HuH-7.5 (cell line): ENCODE measurements at regions not wholly inside any gene's neighbourhood (a gene's known extent, or its start where the extent isn't known, plus 50 kb on each side); places are given as distances from the start of the nearest gene placed in this dataset.

Source experiments
- DNase-seq: peaks from one replicate; pipeline ENCODE4 v3.0.0; 2011; ENCODE audit warnings: low spot score

GRCh38 chr4:31106419-31106818 lies 386.2 kb downstream of the PCDH7 start:
- no peak for DNase-seq

DNA sequence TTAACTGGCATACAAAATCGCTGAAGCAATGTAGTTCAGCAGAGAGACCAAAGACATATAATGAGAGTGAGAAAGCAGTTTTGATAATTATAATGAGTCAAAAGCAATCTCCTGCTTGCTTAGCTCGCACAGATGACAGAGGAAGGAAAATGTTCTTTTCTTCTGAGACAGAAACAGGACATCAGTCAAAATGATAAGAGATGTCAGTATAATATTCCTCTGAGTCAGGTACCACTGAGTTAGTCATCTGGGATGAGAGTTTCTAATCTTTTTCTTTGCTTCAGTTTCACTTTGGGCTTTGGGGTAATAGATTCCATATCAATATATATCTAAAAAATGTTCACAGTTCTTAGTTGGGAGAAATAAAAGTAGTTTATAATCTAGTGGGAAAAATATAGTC lies 387.2 kb downstream of the PCDH7 start:
- no peak for DNase-seq

- no peak for DNase-seq
Observed at GRCh38 chr4:31108762-31109161, 388.6 kb downstream of the PCDH7 start.

DNA sequence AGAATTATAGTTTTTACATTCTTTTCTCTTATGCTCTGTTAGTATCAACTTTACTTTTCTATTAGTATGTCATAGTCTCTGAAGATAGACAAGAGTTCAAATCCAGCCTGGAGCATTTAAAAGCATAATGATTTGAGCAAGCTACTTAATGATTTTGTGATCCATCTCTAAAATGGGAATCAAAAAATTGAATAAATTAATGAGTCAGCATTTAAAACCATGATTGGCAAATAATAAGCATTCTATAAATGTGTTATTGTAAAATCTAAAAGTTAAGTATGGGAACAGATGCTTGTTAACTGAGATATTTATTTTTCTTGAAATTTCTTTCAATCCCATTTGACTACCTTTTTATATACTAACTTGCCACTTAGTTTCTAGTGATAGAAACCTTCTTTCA lies 391.6 kb downstream of the PCDH7 start:
- DNase-seq = no peak

DNA sequence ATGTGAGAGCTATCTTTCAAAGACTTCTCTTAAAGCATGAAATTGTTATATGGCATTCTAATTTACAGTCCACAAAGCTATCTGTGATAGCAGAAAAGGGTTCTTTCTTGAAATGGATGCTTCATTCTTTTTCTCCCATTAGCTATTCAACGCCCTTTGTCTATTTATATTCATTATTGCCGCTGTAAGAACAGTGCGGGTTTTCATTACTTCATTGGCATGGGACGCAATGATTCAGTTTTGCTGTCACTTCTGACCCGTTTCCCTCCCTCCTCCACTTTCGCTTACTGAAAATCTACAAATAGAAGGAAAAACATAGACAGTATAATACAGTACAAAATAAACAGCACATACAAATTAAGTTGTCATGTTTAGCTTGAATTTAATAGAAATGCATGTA lies 394.6 kb downstream of the PCDH7 start:
- DNase-seq = no peak

GRCh38 chr4:31124008-31124585 lies 403.9 kb downstream of the PCDH7 start:
- no peak for DNase-seq

DNA sequence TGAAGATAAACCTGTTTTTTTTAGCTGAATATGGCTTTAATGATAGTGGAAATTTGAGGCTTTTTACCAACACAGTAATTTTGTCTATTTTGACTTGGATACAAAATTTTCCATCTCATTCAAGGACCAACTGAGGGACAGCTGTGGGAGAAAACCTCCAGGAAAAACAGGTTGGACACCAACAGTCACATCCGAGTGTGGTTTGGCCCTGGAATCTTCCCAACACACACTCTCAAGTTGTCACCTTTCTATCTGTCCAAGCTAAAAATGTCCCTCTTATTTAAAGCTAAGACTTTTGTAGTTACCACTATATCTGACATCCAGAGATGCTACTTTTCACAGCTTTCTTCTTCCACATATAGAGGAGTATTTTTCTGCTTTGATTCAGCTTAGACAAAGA lies 404.9 kb downstream of the PCDH7 start:
- DNase-seq = no peak

DNA sequence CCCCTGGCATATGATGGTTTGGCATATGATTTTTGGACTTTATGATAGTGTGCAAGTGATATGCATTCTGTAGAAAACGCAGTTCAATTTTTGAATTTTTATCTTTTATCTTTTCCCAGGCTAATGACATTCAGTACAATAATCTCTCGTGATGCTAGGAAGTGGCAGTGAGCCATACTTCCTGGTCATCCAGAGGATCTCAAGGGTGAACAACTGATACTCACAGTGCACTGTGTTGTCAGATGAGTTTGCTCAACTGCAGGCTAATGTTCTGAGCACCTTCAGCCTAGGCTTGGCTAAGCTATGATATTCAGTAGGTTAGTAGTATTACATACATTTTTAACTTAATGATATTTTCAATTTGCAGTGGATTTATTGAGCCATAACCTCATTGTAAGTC lies 405.3 kb downstream of the PCDH7 start:
- no peak for DNase-seq

DNA sequence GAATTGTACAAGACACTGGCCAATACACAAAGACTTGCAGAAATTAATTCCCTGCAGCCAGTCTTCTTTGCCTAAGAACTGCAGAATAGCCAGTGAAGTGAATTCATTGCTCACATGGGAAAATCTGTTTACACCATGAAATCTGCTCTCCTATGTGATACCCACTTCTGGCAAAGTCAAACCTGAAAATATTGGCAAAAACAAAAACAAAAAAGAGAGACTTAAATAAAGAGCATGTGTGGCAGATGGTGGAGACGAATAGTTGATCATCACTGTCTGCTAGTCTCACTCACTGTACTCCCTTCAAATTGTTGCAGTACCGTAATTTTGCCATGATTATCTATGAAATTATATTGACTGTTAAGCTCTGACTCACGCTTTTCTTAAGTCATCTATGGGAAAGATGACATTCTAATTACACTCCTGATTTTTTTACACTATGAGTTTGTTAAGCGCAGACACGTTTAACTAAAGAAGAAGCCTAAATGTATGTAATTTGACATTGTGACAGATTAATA lies 406.8 kb downstream of the PCDH7 start:
- no peak for DNase-seq

DNA sequence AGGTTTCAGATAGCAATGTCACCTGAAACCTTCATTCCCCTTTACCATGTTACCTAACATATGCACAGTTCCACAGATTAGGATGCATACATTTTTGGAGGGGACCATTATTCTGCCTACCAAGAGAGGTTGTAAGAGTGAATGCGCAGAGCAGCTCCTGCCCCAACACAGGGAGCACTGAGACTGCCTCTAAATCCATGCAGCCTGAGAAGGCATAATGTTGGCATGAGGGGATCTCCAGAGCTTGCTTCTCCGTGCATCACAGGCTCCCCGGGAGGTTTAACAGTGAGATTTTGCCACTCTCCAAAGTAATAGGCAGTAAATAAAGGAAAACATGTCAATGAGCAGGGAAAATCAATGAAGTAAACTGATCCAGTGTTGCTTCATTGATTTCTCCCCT lies 410.8 kb downstream of the PCDH7 start:
- DNase-seq = no peak

- DNase-seq = no peak
Observed at GRCh38 chr4:31134720-31135119, 414.6 kb downstream of the PCDH7 start.

- no peak for DNase-seq
Observed at GRCh38 chr4:31139767-31140166, 419.6 kb downstream of the PCDH7 start.

DNA sequence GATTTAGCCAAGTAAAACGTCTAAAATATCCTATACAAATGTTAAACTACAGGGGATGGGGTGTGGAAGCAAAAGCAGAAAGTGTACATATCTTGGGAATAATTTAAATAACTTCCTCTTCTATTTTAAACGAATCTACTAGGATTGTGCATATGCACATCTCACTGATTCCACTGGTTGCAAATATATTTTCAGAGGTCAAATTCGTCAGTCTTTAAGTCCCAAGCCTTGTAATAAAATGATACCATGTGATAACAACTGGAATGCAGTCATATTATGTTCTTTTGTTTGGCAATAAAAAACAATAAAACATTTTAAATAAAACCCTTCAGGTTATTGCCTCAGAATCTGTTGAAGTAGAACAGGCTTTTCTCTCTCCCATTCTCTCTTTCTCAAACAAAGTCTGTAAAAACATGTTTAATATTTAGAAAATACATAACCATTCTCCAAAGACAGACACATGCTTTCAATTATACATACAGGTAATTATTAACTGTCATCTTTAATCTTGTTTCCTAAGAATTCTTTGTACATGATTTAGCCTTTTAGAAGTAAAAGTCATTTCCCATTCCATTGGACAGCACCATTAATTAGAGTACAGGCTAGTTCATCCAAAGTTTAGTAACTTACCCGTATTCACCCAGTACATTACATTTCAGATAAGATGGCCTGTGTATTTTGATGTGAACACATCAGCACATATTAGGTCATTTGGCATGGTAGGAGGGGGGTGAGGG lies 421.1 kb downstream of the PCDH7 start:
- no peak for DNase-seq

DNA sequence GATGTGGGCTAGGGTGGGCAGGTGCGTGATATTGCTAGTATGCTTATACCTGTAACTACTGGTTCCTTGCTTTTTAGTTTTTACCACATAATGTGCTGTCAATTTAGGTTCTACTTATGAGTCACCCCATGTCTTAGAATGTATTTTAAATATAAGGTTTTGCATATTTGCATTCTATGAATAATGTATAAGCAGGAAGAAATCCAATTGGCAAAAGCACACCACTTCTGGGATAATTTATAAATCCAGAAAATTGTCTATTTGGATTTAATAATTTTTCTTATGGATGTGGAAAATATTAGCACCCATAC lies 421.6 kb downstream of the PCDH7 start:
- DNase-seq = no peak

DNA sequence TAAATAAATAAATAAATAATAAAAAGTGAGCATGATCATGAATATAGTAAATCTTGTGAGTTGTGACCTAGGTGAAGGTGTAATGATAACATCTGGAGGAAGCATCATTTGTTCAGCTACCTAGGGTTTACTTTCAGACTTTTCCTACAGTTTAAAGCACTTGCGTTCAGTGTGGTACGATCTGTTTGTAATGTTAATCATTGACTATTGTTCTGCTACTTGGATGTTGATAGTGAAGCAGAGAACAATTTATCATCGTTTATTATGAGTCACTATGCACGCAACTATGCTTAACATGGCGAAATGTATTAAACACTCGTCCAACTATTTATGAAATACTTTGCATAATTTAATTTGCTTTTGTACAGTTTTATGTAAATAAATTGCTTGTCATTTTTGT lies 426.2 kb downstream of the PCDH7 start:
- no peak for DNase-seq

DNA sequence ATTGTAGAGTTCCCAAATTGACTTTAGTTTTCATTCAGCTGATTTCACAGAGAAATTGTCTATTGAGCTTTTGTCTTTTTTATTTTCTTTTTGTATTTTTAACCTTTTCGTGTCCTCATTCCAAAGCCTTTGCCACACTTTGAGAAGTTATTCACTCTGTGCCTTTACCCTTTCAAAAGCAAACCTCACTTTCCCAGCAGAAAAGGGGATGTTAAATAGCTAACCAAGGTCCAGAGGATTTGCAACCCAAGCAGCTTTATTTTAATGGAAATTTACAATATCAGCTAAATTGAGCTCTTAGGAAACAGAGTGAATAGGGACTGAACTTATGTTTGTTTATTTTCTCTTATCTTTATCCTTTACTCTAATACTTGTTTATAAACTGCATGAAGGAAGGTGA lies 428.8 kb downstream of the PCDH7 start:
- no peak for DNase-seq

GRCh38 chr4:31156221-31156620 lies 436.1 kb downstream of the PCDH7 start:
- DNase-seq = no peak

DNA sequence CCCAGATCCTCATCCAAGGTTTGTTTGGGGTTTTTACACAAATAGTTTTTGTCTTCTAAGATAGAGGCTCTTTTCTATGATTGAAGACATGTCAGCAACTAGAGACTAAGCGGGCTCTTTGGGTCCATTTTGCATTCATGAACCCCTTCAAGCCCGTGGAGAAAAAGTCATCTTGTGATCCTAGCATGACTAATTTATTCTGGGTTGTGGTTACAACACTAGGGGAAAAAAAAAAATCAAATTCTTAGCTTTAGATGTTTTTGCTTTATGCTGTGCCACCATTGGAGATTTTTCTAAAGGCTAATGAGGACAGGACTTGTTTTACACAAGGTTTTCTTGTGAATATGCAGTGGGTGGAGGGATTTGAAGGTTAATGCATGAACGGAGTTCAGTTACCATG lies 440.0 kb downstream of the PCDH7 start:
- DNase-seq = no peak

- no peak for DNase-seq
Observed at GRCh38 chr4:31169846-31170245, 449.7 kb downstream of the PCDH7 start.

- DNase-seq = no peak
Observed at GRCh38 chr4:31171362-31171761, 451.2 kb downstream of the PCDH7 start.

DNA sequence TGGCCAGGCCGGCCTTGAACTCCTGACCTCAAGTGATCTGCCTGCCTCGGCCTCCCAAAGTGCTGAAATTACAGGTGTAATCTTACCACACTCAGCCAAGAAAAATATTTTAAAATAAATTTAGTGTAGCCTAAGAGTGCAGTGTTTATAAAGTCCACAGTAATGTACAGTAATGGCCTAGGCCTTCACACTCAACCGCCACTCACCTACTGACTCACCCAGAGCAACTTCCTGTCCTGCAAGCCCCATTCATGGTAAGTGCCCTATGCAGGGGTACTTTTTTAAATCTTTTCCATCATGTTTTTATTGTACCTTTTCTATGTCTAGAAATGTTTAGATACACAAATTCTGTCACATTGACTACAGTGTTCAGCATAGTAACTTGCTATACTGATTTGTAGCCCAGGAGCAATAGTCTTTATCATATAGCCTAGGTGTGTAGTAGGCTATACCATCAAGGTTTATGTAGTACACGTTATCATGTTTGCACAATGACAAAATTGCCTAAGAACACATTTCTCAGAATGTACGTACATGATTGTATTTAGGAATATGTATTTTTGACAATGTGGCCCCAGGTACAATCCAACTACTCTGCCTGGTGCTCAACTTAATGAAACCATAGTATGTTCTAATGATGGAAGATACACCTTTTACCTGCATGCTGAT lies 455.2 kb downstream of the PCDH7 start:
- no peak for DNase-seq

DNA sequence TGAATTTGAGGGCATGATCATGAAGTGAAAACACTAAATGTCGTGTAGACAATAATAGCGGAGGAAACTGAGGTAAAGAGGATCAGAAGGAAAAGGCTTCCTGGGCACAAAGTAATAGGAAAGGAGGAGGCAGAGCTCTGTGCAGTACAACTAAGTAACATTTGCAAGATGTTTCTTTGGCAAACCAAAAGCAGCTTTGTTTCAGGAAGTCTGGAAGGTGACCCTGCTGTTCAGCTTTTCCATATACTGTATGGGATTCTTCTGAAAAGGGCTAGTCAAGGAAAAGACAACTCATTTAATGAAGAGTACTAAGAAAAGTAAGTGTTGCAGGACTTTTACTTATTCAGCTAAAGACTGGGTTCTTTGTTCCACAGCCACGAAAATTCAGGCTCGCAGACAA lies 463.1 kb downstream of the PCDH7 start:
- no peak for DNase-seq

DNA sequence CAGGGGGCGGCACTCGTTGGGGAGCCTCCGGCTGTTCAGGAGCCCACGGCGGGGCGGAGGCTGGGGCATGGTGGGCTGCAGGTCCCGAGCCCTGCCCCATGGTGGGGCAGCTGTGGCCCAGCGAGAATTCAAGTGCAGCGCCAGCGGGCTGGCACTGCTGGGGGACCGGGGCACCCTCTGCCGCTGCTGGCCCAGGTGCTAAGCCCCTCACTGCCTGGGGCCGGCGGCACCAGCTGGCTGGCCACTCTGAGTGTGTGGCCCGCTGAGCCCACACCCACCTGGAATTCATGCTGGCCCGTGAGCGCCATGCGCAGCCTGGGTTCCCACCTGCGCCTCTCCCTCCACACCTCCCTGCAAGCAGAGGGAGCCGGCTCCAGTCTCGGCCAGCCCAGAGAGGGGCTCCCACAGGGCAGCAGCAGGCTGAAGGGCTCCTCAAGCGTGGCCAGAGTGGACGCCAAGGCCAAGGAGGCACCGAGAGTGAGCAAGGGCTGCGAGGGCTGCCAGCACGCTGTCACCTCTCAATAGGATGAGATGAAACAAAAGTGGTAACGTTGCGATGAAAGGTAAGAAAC lies 464.9 kb downstream of the PCDH7 start:
- no peak for DNase-seq
